H9 (cell line): ENCODE measurements at regions not wholly inside any gene's neighbourhood (a gene's known extent, or its start where the extent isn't known, plus 50 kb on each side); places are given as distances from the start of the nearest gene placed in this dataset.

Experiments
- DNase-seq: peaks from one replicate; pipeline ENCODE4 v3.0.0-alpha.2; 2017
- H2AFZ ChIP-seq: one replicate; pipeline ENCODE4 v1.6.1; 2013; ENCODE audit warnings: mild to moderate bottlenecking, low read length, control low read depth, moderate library complexity
- H2AK5ac ChIP-seq: 2 replicates; pipeline ENCODE4 v1.6.1; 2013; ENCODE audit warnings: low read length, control low read depth, mixed read lengths; ENCODE audit not compliant: insufficient read length
- H2BK120ac ChIP-seq: one replicate; pipeline ENCODE4 v1.6.1; 2013; ENCODE audit warnings: low read depth, mild to moderate bottlenecking, low read length, control low read depth, inconsistent platforms; ENCODE audit not compliant: poor library complexity, severe bottlenecking
- H2BK12ac ChIP-seq: 2 replicates; pipeline ENCODE4 v1.6.1; 2013; ENCODE audit warnings: low read length, control low read depth, mixed read lengths, low read depth; ENCODE audit not compliant: insufficient read length
- H2BK15ac ChIP-seq: 2 replicates; pipeline ENCODE4 v1.6.1; 2013; ENCODE audit warnings: low read depth, low read length, control low read depth
- H2BK20ac ChIP-seq: one replicate; pipeline ENCODE4 v1.6.1; 2013; ENCODE audit warnings: low read depth, mild to moderate bottlenecking, low read length, control low read depth, inconsistent platforms; ENCODE audit not compliant: poor library complexity, severe bottlenecking
- H2BK5ac ChIP-seq: 2 replicates; pipeline ENCODE4 v1.6.1; 2013; ENCODE audit warnings: low read length, control low read depth, mixed read lengths; ENCODE audit not compliant: insufficient read length
- H3K14ac ChIP-seq: 2 replicates; pipeline ENCODE4 v1.6.1; 2013; ENCODE audit warnings: low read length, control low read depth; ENCODE audit not compliant: insufficient read depth
- H3K18ac ChIP-seq: 2 replicates; pipeline ENCODE4 v1.6.1; 2013; ENCODE audit warnings: low read depth, mild to moderate bottlenecking, mixed read lengths, low read length, control low read depth; ENCODE audit not compliant: insufficient read length
- H3K23ac ChIP-seq: 2 replicates; pipeline ENCODE4 v1.6.1; 2013; ENCODE audit warnings: low read length, control low read depth, mixed read lengths, low read depth; ENCODE audit not compliant: insufficient read length
- H3K23me2 ChIP-seq: 2 replicates; pipeline ENCODE4 v1.6.1; 2013; ENCODE audit warnings: low read depth, mild to moderate bottlenecking, mixed read lengths, low read length, control low read depth; ENCODE audit not compliant: insufficient read length, poor library complexity, severe bottlenecking
- H3K27ac ChIP-seq: 2 replicates; pipeline ENCODE4 v1.5.1; 2013; ENCODE audit warnings: low read length, control low read depth, mixed read lengths, low read depth; ENCODE audit not compliant: insufficient read length
- H3K27me3 ChIP-seq: 2 replicates; pipeline ENCODE4 v1.6.1; 2013; ENCODE audit warnings: low read length, control low read depth, inconsistent platforms; ENCODE audit not compliant: insufficient read depth
- H3K4ac ChIP-seq: 2 replicates; pipeline ENCODE4 v1.6.1; 2013; ENCODE audit warnings: low read depth, mild to moderate bottlenecking, control low read depth, inconsistent platforms, low read length, moderate library complexity
- H3K4me1 ChIP-seq: 2 replicates; pipeline ENCODE4 v1.6.1; 2013; ENCODE audit warnings: low read length, control low read depth, inconsistent platforms; ENCODE audit not compliant: insufficient read depth
- H3K4me2 ChIP-seq: 2 replicates; pipeline ENCODE4 v1.6.1; 2013; ENCODE audit warnings: low read length, control low read depth, mixed read lengths; ENCODE audit not compliant: insufficient read length, insufficient read depth
- H3K56ac ChIP-seq: 2 replicates; pipeline ENCODE4 v1.6.1; 2013; ENCODE audit warnings: low read depth, mild to moderate bottlenecking, mixed read lengths, low read length, control low read depth; ENCODE audit not compliant: insufficient read length
- H3K79me1 ChIP-seq: 2 replicates; pipeline ENCODE4 v1.6.1; 2013; ENCODE audit warnings: low read depth, mild to moderate bottlenecking, moderate library complexity, low read length, control low read depth, inconsistent platforms; ENCODE audit not compliant: insufficient read depth, poor library complexity, severe bottlenecking
- H3K79me2 ChIP-seq: 2 replicates; pipeline ENCODE4 v1.6.1; 2013; ENCODE audit warnings: low read length, control low read depth, inconsistent platforms; ENCODE audit not compliant: insufficient read depth
- H3K9ac ChIP-seq: 2 replicates; pipeline ENCODE4 v1.6.1; 2013; ENCODE audit warnings: low read length, control low read depth, mixed read lengths; ENCODE audit not compliant: insufficient read length; ENCODE audit errors: extremely low read depth
- H3K9me3 ChIP-seq: one replicate; pipeline ENCODE4 v1.6.1; 2013; ENCODE audit warnings: low read depth, low read length, inconsistent platforms; ENCODE audit not compliant: control insufficient read depth
- H3T11ph ChIP-seq: one replicate; pipeline ENCODE4 v1.6.1; 2013; ENCODE audit warnings: mild to moderate bottlenecking, low read length, control low read depth, inconsistent platforms
- H4K20me1 ChIP-seq: one replicate; pipeline ENCODE4 v1.6.1; 2013; ENCODE audit not compliant: control insufficient read depth, insufficient read length, insufficient read depth
- H4K5ac ChIP-seq: 2 replicates; pipeline ENCODE4 v1.6.1; 2013; ENCODE audit warnings: low read depth, mild to moderate bottlenecking, mixed read lengths, low read length, control low read depth; ENCODE audit not compliant: insufficient read length
- H4K8ac ChIP-seq: replicated peaks from 2 replicates; pipeline ENCODE4 v1.6.1; 2013; ENCODE audit warnings: low read length, control low read depth, mixed read lengths, low read depth; ENCODE audit not compliant: insufficient read length
- H4K91ac ChIP-seq: 2 replicates; pipeline ENCODE4 v1.6.1; 2013; ENCODE audit warnings: low read depth, mild to moderate bottlenecking, moderate library complexity, mixed read lengths, low read length, control low read depth; ENCODE audit not compliant: insufficient read length
- H3K27ac Mint-ChIP-seq, 3 experiments: 2 replicates in 2 of 3; 3 replicates in 1 of 3; pipeline ENCODE4 v1.8.0; 2020 to 2021; ENCODE audit warnings: mixed read lengths in 3 of 3, mild to moderate bottlenecking in 1 of 3, moderate library complexity in 1 of 3
- H3K27me3 Mint-ChIP-seq: 2 replicates; pipeline ENCODE4 v1.8.0; 2021; ENCODE audit warnings: low read depth, mild to moderate bottlenecking, moderate library complexity, mixed read lengths
- H3K36me3 Mint-ChIP-seq, 3 experiments: 2 replicates in 2 of 3; 3 replicates in 1 of 3; pipeline ENCODE4 v1.8.0; 2020 to 2021; ENCODE audit warnings: low read depth in 3 of 3, mixed read lengths in 3 of 3; ENCODE audit not compliant: insufficient read depth in 1 of 3
- H3K4me1 Mint-ChIP-seq, 2 experiments: 2 replicates each; pipeline ENCODE4 v1.8.0; 2020; ENCODE audit warnings: mixed read lengths in 2 of 2
- H3K4me3 Mint-ChIP-seq, 2 experiments: 2 replicates in 1 of 2; 3 replicates in 1 of 2; pipeline ENCODE4 v1.8.0; 2020 to 2021; ENCODE audit warnings: mild to moderate bottlenecking in 2 of 2, mixed read lengths in 2 of 2, moderate library complexity in 1 of 2
- H3K9me3 Mint-ChIP-seq, 2 experiments: 2 replicates in 1 of 2; 3 replicates in 1 of 2; pipeline ENCODE4 v1.8.0; 2020; ENCODE audit warnings: mild to moderate bottlenecking in 2 of 2, mixed read lengths in 2 of 2, moderate library complexity in 1 of 2
- CTCF ChIP-seq: fragments of 200-600 bp; sonication (generic); conservative IDR thresholded peaks from 3 replicates; pipeline ENCODE4 v1.8.0; 2021; ENCODE audit warnings: antibody characterized with exemption, mild to moderate bottlenecking
- WGBS: extraction: QIAGEN DNeasy Blood & Tissue Kit; methylation state at CpG from one replicate; pipeline ENCODE4 v1.1.7; 2013; ENCODE audit warnings: missing lambda C conversion rate, low lambda C conversion rate, mixed read lengths; ENCODE audit not compliant: insufficient read length; ENCODE audit errors: extremely low coverage; 5-methylcytosine and 5-hydroxymethylcytosine counted together

GRCh38 chr12:91343010-91343409 lies 160.4 kb upstream of the DCN start:
- Histone ChIP-seq H4K5ac (no peak overlapping the region), H2BK15ac (no peak overlapping the region), H3K4me1 (no peaks in the 10 kb centered on the region), H2BK20ac (no peak overlapping the region), H3K79me1 (no peaks in the 10 kb centered on the region), H3K56ac (no peak overlapping the region), H3K4ac (no peak overlapping the region), H3K23ac (no peak overlapping the region), H2BK120ac (no peak overlapping the region), H2AFZ (no peak overlapping the region), H3K4me2 (no peak overlapping the region), H2BK12ac (no peak overlapping the region), H3K9me3 (no peaks in the 10 kb centered on the region), H2AK5ac (no peak overlapping the region), H3K79me2 (no peaks in the 10 kb centered on the region), H4K20me1 (no peaks in the 10 kb centered on the region), H3K27ac (no peak overlapping the region), H3K14ac (no peak overlapping the region), H3K18ac (no peak overlapping the region), H4K8ac (no peak overlapping the region), H2BK5ac (no peak overlapping the region), H3K23me2 (no peaks in the 10 kb centered on the region), H3K27me3 (no peaks in the 10 kb centered on the region), H3K9ac (no peak overlapping the region), H4K91ac (no peak overlapping the region), H3T11ph (no peak overlapping the region)
- Mint-ChIP-seq H3K27ac (no peak overlapping the region), H3K4me1 (no peaks in the 10 kb centered on the region), H3K9me3 (no peaks in the 10 kb centered on the region), H3K36me3 (no peaks in the 10 kb centered on the region), H3K27me3 (no peaks in the 10 kb centered on the region), H3K4me3 (no peak overlapping the region; a peak in 1 of 5 replicates)
- DNase-seq: no peak
- no peak for TF ChIP-seq CTCF
- WGBS: no CpG with 5 or more reads among the region's 2 CpGs
